ENCODE measurements at regions not wholly inside any gene's neighbourhood (a gene's known extent, or its start where the extent isn't known, plus 50 kb on each side); places are given as distances from the start of the nearest gene placed in this dataset.

- H3K27me3 ChIP-seq: no peaks in the 10 kb centered on the region
- no peak overlapping the region for H3K27ac ChIP-seq
- 61% methylated on average over 5 of the region's 5 CpGs for WGBS, 2 donors
- DNase-seq: no peak
- ATAC-seq: no peak
- H3K4me1 ChIP-seq: no peaks in the 10 kb centered on the region
- H3K9me3 ChIP-seq: no peaks in the 10 kb centered on the region
- no peak overlapping the region for H3K4me3 ChIP-seq
- no peak for TF ChIP-seq CTCF (IDR thresholded peaks at IDR 0.05)
- TF ChIP-seq POLR2A (IDR thresholded peaks at IDR 0.05): no peak
- intact Hi-C loops (cut with DNase I): no loop called here
- no peaks in the 10 kb centered on the region for H3K36me3 ChIP-seq (replicated peaks in 1 of 2; ENCODE audit: insufficient read depth in 1 of 2, low read depth in 2 of 2)
Measured at GRCh38 chr5:31084871-31085270, 108.6 kb upstream of the CDH6 start.

- no peaks in the 10 kb centered on the region for H3K9me3 ChIP-seq
- H3K27ac ChIP-seq: no peak overlapping the region
- no peak overlapping the region for H3K4me3 ChIP-seq
- no peaks in the 10 kb centered on the region for H3K36me3 ChIP-seq (replicated peaks in 1 of 2; ENCODE audit: insufficient read depth in 1 of 2, low read depth in 2 of 2)
- 70 to 81% methylated on average over 2 of the region's 2 CpGs for WGBS, 2 donors
- H3K4me1 ChIP-seq: no peaks in the 10 kb centered on the region
- intact Hi-C loops (cut with DNase I): no loop called here
- no peaks in the 10 kb centered on the region for H3K27me3 ChIP-seq
- DNase-seq (no peak), ATAC-seq (no peak)
- TF ChIP-seq POLR2A (IDR thresholded peaks at IDR 0.05): no peak
- no peak for TF ChIP-seq CTCF (IDR thresholded peaks at IDR 0.05)
Measured at GRCh38 chr5:31083364-31083763, 110.1 kb upstream of the CDH6 start.

GRCh38 chr5:31079668-31080067 lies 113.8 kb upstream of the CDH6 start:
- no peak for DNase-seq
- TF ChIP-seq POLR2A (IDR thresholded peaks at IDR 0.05): no peak
- TF ChIP-seq CTCF (IDR thresholded peaks at IDR 0.05): no peak
- Histone ChIP-seq H3K9me3 (no peaks in the 10 kb centered on the region), H3K27me3 (no peaks in the 10 kb centered on the region), H3K4me3 (no peak overlapping the region), H3K4me1 (no peaks in the 10 kb centered on the region), H3K27ac (no peak overlapping the region), H3K36me3 (replicated peaks in 1 of 2; ENCODE audit: insufficient read depth in 1 of 2, low read depth in 2 of 2) (no peaks in the 10 kb centered on the region)
- 69 to 71% methylated on average over 2 of the region's 2 CpGs for WGBS, 2 donors
- intact Hi-C loops (cut with DNase I): no loop called here
- ATAC-seq: no peak

- Histone ChIP-seq H3K36me3 (replicated peaks in 1 of 2; ENCODE audit: insufficient read depth in 1 of 2, low read depth in 2 of 2) (no peaks in the 10 kb centered on the region), H3K9me3 (no peaks in the 10 kb centered on the region), H3K27ac (no peak overlapping the region), H3K27me3 (no peaks in the 10 kb centered on the region), H3K4me1 (no peaks in the 10 kb centered on the region), H3K4me3 (no peak overlapping the region)
- no peak for TF ChIP-seq CTCF (IDR thresholded peaks at IDR 0.05)
- TF ChIP-seq POLR2A (IDR thresholded peaks at IDR 0.05): no peak
- no peak for DNase-seq
- intact Hi-C loops (cut with DNase I): no loop called here
- ATAC-seq: no peak
- 41 to 44% methylated on average over 3 of the region's 3 CpGs for WGBS, 2 donors
Measured at GRCh38 chr5:31078956-31079355, 114.5 kb upstream of the CDH6 start.

- H3K4me3 ChIP-seq: no peak overlapping the region
- intact Hi-C loops (cut with DNase I): no loop called here
- TF ChIP-seq CTCF (IDR thresholded peaks at IDR 0.05) (no peak), POLR2A (IDR thresholded peaks at IDR 0.05) (no peak)
- DNase-seq (no peak), ATAC-seq (no peak)
- no peaks in the 10 kb centered on the region for H3K27me3 ChIP-seq
- H3K36me3 ChIP-seq (replicated peaks in 1 of 2; ENCODE audit: insufficient read depth in 1 of 2, low read depth in 2 of 2): no peaks in the 10 kb centered on the region
- H3K27ac ChIP-seq: no peak overlapping the region
- H3K9me3 ChIP-seq: no peaks in the 10 kb centered on the region
- 41 to 45% methylated on average over 6 of the region's 6 CpGs for WGBS, 2 donors
- H3K4me1 ChIP-seq: no peaks in the 10 kb centered on the region
Measured at GRCh38 chr5:31075981-31076380, 117.5 kb upstream of the CDH6 start.

All from body of pancreas (tissue), 4 donors.